Spinal cord (tissue), 9 donors: ENCODE measurements at regions not wholly inside any gene's neighbourhood (a gene's known extent, or its start where the extent isn't known, plus 50 kb on each side); places are given as distances from the start of the nearest gene placed in this dataset.
"Not testable (repeated sequence)": the region's sequence is repeated elsewhere in the genome, so short reads cannot be mapped to it uniquely, and the experiment has no call there.

ENCODE experiments used
- DNase-seq, 6 donors: peaks; one replicate each; pipeline versions ENCODE4 v3.0.0 to v3.0.0-alpha.2; 2013 to 2015; ENCODE audit warnings: low spot score in 6 of 6, low read depth in 4 of 6
- H3K27ac ChIP-seq: one replicate; pipeline ENCODE4 v1.5.1; 2013; ENCODE audit warnings: low read depth, low read length, control low read depth
- H3K27me3 ChIP-seq: one replicate; pipeline ENCODE4 v1.6.1; 2013; ENCODE audit warnings: low read length; ENCODE audit not compliant: control insufficient read depth, insufficient read depth
- H3K36me3 ChIP-seq: one replicate; pipeline ENCODE4 v1.6.1; 2013; ENCODE audit warnings: low read length; ENCODE audit not compliant: control insufficient read depth, insufficient read depth
- H3K4me1 ChIP-seq: one replicate; pipeline ENCODE4 v1.6.1; 2013; ENCODE audit warnings: low read length; ENCODE audit not compliant: control insufficient read depth, insufficient read depth
- H3K4me3 ChIP-seq: one replicate; pipeline ENCODE4 v1.5.1; 2013; ENCODE audit warnings: low read depth, low read length, control low read depth
- H3K9me3 ChIP-seq: one replicate; pipeline ENCODE4 v1.6.1; 2013; ENCODE audit warnings: low read length; ENCODE audit not compliant: control insufficient read depth, insufficient read depth
- WGBS: methylation state at CpG from one replicate; pipeline ENCODE4 v1.1.5; 2013; ENCODE audit warnings: missing lambda C conversion rate; ENCODE audit not compliant: insufficient coverage; 5-methylcytosine and 5-hydroxymethylcytosine counted together
- donor health status: healthy.

GRCh38 chr16:29318561-29318968 lies 87.9 kb downstream of the NPIPB11 start:
- WGBS: 30% methylated on average over 8 of the region's 10 CpGs
- H3K9me3 ChIP-seq, H3K27ac ChIP-seq, H3K4me3 ChIP-seq, H3K27me3 ChIP-seq, H3K36me3 ChIP-seq: not testable (repeated sequence)
- H3K4me1 ChIP-seq: peaks cover 37% of the 10 kb centered on the region
- DNase-seq: peak in 2 of 6 donors; percentile 39 to 60

GRCh38 chr16:29318037-29318436 lies 88.5 kb downstream of the NPIPB11 start:
- peaks cover 5% of the 10 kb centered on the region for H3K36me3 ChIP-seq
- H3K4me1 ChIP-seq: peaks cover 43% of the 10 kb centered on the region
- 91% methylated on average over 4 of the region's 16 CpGs for WGBS
- H3K27me3 ChIP-seq: no peaks in the 10 kb centered on the region
- H3K4me3 ChIP-seq: no peak overlapping the region
- H3K9me3 ChIP-seq: no peaks in the 10 kb centered on the region
- DNase-seq: no peak
- no peak overlapping the region for H3K27ac ChIP-seq

GRCh38 chr16:29317269-29317668 lies 89.2 kb downstream of the NPIPB11 start:
- H3K27me3 ChIP-seq: no peaks in the 10 kb centered on the region
- H3K4me3 ChIP-seq: no peak overlapping the region
- WGBS: 86% methylated on average over 13 of the region's 13 CpGs
- no peaks in the 10 kb centered on the region for H3K9me3 ChIP-seq
- peaks cover 7% of the 10 kb centered on the region for H3K36me3 ChIP-seq
- no peak overlapping the region for H3K27ac ChIP-seq
- DNase-seq: no peak
- peaks cover 44% of the 10 kb centered on the region for H3K4me1 ChIP-seq

DNA sequence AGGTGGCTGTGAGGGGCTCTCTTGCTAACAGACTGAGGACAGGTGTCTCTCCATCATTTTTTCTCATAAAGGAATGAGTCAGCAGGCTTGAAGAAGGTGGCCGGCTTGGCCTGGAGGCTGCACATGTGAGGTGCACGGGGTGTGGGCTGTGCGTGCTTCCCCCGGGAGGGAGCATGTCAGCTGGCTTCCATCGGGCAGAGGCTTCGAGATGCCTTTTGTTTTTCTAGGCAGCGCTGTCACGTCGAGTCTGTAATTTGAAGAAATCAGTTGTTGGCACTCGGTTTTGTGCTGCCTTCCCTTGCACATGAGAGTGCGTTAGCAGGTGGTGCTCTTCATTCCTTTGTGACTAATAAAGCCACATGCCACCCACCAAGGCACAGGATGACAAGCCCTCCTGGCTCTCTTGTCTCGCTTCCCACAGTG lies 89.7 kb downstream of the NPIPB11 start:
- peak in 1 of 6 donors; percentile 41 for DNase-seq
- WGBS: 34% methylated on average over 12 of the region's 12 CpGs

GRCh38 chr16:29315916-29316517 lies 90.5 kb downstream of the NPIPB11 start:
- Histone ChIP-seq H3K36me3 (peaks cover 6% of the 10 kb centered on the region), H3K4me3 (no peak overlapping the region), H3K4me1 (peaks cover 44% of the 10 kb centered on the region), H3K27ac (no peak overlapping the region), H3K9me3 (no peaks in the 10 kb centered on the region), H3K27me3 (no peaks in the 10 kb centered on the region)
- peak in 1 of 6 donors; percentile 39 for DNase-seq
- WGBS: 68% methylated on average over 12 of the region's 12 CpGs

More for the DNA sequence above, 89.7 kb downstream of the NPIPB11 start:
- H3K27me3 ChIP-seq: no peaks in the 10 kb centered on the region
- H3K9me3 ChIP-seq: no peaks in the 10 kb centered on the region
- peaks cover 7% of the 10 kb centered on the region for H3K36me3 ChIP-seq
- H3K4me3 ChIP-seq: no peak overlapping the region
- peaks cover 44% of the 10 kb centered on the region for H3K4me1 ChIP-seq
- no peak overlapping the region for H3K27ac ChIP-seq

DNA sequence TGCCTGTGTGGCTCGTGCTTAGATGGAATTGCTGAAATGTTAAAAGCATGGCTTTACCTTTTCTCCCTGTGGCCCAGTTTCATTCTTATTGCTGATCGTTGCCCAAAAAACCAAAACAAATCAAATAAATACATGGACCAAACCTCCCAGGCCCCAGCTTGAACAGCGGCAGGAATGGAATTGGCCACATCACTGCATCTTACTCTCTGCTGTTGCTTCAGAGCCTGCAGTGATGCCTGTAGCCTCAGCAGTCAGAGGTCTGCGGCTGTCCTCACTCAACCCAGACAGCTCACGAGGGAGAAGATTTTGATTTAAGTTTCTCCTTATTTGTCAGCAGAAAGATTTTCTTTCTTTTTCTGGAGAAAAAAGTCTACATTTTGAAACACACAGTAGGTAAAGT lies 91.5 kb downstream of the NPIPB11 start:
- peaks cover 3% of the 10 kb centered on the region for H3K36me3 ChIP-seq
- H3K27ac ChIP-seq: no peak overlapping the region
- H3K4me3 ChIP-seq: no peak overlapping the region
- no peaks in the 10 kb centered on the region for H3K9me3 ChIP-seq
- DNase-seq: peak in 1 of 6 donors; percentile 47
- 71% methylated on average over 2 of the region's 5 CpGs for WGBS
- H3K27me3 ChIP-seq: no peaks in the 10 kb centered on the region
- H3K4me1 ChIP-seq: peaks cover 46% of the 10 kb centered on the region

DNA sequence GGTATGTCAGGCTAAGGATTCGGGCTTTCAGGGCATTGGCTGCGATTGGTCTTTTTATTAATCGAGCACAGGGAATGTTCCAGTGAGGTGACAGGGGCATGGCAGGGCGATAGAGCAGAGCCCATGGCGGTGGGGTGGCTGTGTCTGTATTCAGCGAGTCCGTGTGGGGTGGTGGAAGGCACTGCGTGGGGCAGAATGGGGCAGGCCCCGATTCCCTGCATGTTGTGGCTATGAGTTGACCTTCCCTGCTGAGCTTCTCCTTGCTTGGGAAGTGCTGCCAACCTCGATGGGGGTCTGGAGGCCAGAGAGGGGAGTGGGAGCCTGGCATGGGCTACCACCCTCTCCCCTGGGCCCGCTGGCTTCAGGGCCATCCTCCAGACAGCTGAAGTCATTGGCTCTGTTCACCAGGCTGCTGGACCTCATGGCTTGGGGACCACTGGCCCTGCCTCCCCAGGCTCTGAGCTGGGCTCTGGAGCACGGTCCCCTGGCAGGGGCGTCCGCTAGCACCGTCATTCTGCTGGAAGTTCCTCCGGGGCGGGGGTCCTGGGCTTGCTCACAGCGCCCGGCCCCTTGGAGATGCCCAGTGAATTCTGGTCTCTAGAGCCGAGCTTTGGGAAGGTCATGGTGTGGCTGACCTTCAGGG lies 92.1 kb downstream of the NPIPB11 start:
- Histone ChIP-seq H3K27me3 (no peaks in the 10 kb centered on the region), H3K4me1 (peaks cover 42% of the 10 kb centered on the region), H3K27ac (no peak overlapping the region), H3K4me3 (no peak overlapping the region), H3K9me3 (no peaks in the 10 kb centered on the region), H3K36me3 (peaks cover 3% of the 10 kb centered on the region)
- no peak for DNase-seq
- WGBS: 90% methylated on average over 15 of the region's 20 CpGs

- 74% methylated on average over 9 of the region's 9 CpGs for WGBS
- peaks cover 46% of the 10 kb centered on the region for H3K4me1 ChIP-seq
These were observed 92.9 kb downstream of the NPIPB11 start for GRCh38 chr16:29313559-29314048.

GRCh38 chr16:29312835-29313558 lies 93.5 kb downstream of the NPIPB11 start:
- no peak overlapping the region for H3K4me3 ChIP-seq
- peaks cover 3% of the 10 kb centered on the region for H3K36me3 ChIP-seq
- peak in 2 of 6 donors; percentile 33 to 48 for DNase-seq
- no peaks in the 10 kb centered on the region for H3K9me3 ChIP-seq
- no peak overlapping the region for H3K27ac ChIP-seq
- 58% methylated on average over 32 of the region's 33 CpGs for WGBS
- H3K4me1 ChIP-seq: peaks cover 50% of the 10 kb centered on the region
- H3K27me3 ChIP-seq: no peaks in the 10 kb centered on the region

More at GRCh38 chr16:29313559-29314048, 92.9 kb downstream of the NPIPB11 start:
- H3K27me3 ChIP-seq: no peaks in the 10 kb centered on the region
- DNase-seq: no peak
- no peak overlapping the region for H3K4me3 ChIP-seq
- no peaks in the 10 kb centered on the region for H3K9me3 ChIP-seq
- H3K27ac ChIP-seq: no peak overlapping the region
- H3K36me3 ChIP-seq: peaks cover 3% of the 10 kb centered on the region
